Upper lobe of left lung (tissue), 4 donors: ENCODE measurements at regions not wholly inside any gene's neighbourhood (a gene's known extent, or its start where the extent isn't known, plus 50 kb on each side); places are given as distances from the start of the nearest gene placed in this dataset.

ENCODE experiments used
- CTCF ChIP-seq, 6 experiments: fragments of 450-650 bp in 4 of 6; fragments of 200-600 bp in 2 of 6; sonication (generic) in 2 of 6; IDR thresholded peaks; one replicate each; pipeline ENCODE4 v1.5.1; 2016 to 2019; ENCODE audit warnings: antibody characterized with exemption in 6 of 6
- POLR2A ChIP-seq, 4 donors: fragments of 450-650 bp; IDR thresholded peaks; one replicate each; pipeline ENCODE4 v1.5.1; 2016 to 2017; ENCODE audit warnings: antibody characterized with exemption in 4 of 4, mild to moderate bottlenecking in 2 of 4

- TF ChIP-seq CTCF (IDR thresholded peaks at IDR 0.05) = no peak
- no peak for TF ChIP-seq POLR2A (IDR thresholded peaks at IDR 0.05)
Observed at GRCh38 chr17:62867303-62867702, 59.2 kb upstream of the MARCHF10 start.
